ENCODE measurements at regions not wholly inside any gene's neighbourhood (a gene's known extent, or its start where the extent isn't known, plus 50 kb on each side); places are given as distances from the start of the nearest gene placed in this dataset.

DNA sequence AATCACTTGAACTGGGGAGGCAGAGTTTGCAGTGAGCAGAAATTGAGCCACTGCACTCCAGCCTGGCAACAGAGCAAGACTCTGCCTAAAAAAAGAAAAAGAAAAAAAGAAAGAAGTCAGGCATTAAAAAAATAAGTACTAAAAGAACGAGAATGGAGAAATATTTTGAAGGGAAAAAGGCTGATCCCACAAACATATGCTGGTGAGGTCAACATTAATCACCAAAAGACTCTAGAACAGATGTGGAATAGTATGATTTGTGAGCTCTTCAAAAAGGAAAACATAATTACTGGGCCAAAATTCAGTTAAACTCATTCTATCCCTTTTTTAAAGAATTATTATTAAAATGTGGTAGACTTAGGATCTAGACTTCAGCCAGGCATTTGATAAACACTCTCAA is 61.2 kb upstream of the NRSN1 start:
- no peak for TF ChIP-seq EP300 (IDR thresholded peaks at IDR 0.05)
- TF ChIP-seq, protein P1, sequence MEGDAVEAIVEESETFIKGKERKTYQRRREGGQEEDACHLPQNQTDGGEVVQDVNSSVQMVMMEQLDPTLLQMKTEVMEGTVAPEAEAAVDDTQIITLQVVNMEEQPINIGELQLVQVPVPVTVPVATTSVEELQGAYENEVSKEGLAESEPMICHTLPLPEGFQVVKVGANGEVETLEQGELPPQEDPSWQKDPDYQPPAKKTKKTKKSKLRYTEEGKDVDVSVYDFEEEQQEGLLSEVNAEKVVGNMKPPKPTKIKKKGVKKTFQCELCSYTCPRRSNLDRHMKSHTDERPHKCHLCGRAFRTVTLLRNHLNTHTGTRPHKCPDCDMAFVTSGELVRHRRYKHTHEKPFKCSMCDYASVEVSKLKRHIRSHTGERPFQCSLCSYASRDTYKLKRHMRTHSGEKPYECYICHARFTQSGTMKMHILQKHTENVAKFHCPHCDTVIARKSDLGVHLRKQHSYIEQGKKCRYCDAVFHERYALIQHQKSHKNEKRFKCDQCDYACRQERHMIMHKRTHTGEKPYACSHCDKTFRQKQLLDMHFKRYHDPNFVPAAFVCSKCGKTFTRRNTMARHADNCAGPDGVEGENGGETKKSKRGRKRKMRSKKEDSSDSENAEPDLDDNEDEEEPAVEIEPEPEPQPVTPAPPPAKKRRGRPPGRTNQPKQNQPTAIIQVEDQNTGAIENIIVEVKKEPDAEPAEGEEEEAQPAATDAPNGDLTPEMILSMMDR (IDR thresholded peaks at IDR 0.05), result no peak

Data from tibial nerve (tissue), 4 donors.